HEK293T (cell line): ENCODE measurements at regions not wholly inside any gene's neighbourhood (a gene's known extent, or its start where the extent isn't known, plus 50 kb on each side); places are given as distances from the start of the nearest gene placed in this dataset.

Source experiments
- ARNT ChIP-seq: fragments of 450-650 bp; IDR thresholded peaks from 2 replicates; pipeline ENCODE4 v1.6.1; 2017; ENCODE audit warnings: mild to moderate bottlenecking
- BHLHE40 ChIP-seq: fragments of 450-650 bp; IDR thresholded peaks from 2 replicates; pipeline ENCODE4 v1.6.1; 2016; ENCODE audit warnings: mild to moderate bottlenecking, moderate library complexity, borderline replicate concordance
- CTBP1 ChIP-seq: fragments of 450-650 bp; IDR thresholded peaks from 2 replicates; pipeline ENCODE4 v1.6.1; 2016; ENCODE audit warnings: borderline replicate concordance
- ELF4 ChIP-seq: fragments of 450-650 bp; IDR thresholded peaks from 2 replicates; pipeline ENCODE4 v1.6.1; 2017; ENCODE audit warnings: antibody characterized with exemption
- FOXK2 ChIP-seq: fragments of 450-650 bp; IDR thresholded peaks from 2 replicates; pipeline ENCODE4 v1.6.1; 2016; ENCODE audit warnings: mild to moderate bottlenecking
- SP1 ChIP-seq: fragments of 450-650 bp; IDR thresholded peaks from 2 replicates; pipeline ENCODE4 v1.6.1; 2017
- SUZ12 ChIP-seq: fragments of 450-650 bp; IDR thresholded peaks from 2 replicates; pipeline ENCODE4 v1.6.1; 2016; ENCODE audit warnings: mild to moderate bottlenecking

DNA sequence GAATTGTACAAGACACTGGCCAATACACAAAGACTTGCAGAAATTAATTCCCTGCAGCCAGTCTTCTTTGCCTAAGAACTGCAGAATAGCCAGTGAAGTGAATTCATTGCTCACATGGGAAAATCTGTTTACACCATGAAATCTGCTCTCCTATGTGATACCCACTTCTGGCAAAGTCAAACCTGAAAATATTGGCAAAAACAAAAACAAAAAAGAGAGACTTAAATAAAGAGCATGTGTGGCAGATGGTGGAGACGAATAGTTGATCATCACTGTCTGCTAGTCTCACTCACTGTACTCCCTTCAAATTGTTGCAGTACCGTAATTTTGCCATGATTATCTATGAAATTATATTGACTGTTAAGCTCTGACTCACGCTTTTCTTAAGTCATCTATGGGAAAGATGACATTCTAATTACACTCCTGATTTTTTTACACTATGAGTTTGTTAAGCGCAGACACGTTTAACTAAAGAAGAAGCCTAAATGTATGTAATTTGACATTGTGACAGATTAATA, 406.8 kb downstream of the PCDH7 start:
- TF ChIP-seq SP1 (no peak), ELF4 (no peak), FOXK2 (no peak), CTBP1 (no peak), SUZ12 (no peak), ARNT (no peak), BHLHE40 (no peak)
